Panc1 (cell line): ENCODE measurements at regions not wholly inside any gene's neighbourhood (a gene's known extent, or its start where the extent isn't known, plus 50 kb on each side); places are given as distances from the start of the nearest gene placed in this dataset.

ENCODE experiments used
- ATAC-seq: fragments of 200-7000 bp; cut with Tn5 transposase; 2 replicates; pipeline ENCODE4 v1.9.1; 2020; ENCODE audit warnings: mild to moderate bottlenecking, moderate library complexity
- BruUV-seq: library from RNA; stranded (reverse); fragments of 400-500 nt; replicated peaks from 2 replicates; lab custom pipeline; 2021; lab: Mats Ljungman, UMichigan
- CTCF ChIA-PET: fragments of 300-600 bp; sonication (Branson Sonifier 250); formaldehyde crosslinking; loops from one replicate; lab custom pipeline; 2022; ENCODE audit warnings: antibody characterized with exemption; lab: Charles Lee
- POLR2A ChIA-PET: fragments of 300-600 bp; sonication (Branson Sonifier 250); formaldehyde crosslinking; loops from one replicate; lab custom pipeline; 2022; ENCODE audit warnings: antibody characterized with exemption; lab: Charles Lee
- DNase-seq: peaks from one replicate; pipeline ENCODE4 v3.0.0-alpha.2; 2010; ENCODE audit warnings: low read depth, low spot score
- H3K27ac ChIP-seq: 2 replicates; pipeline ENCODE4 v1.5.1; 2011; ENCODE audit warnings: mild to moderate bottlenecking, low read length, inconsistent platforms
- H3K27me3 ChIP-seq: fragments of 200-500 bp; sonication (Bioruptor generic); 2 replicates; pipeline ENCODE4 v1.6.0; 2014; ENCODE audit warnings: low read length, inconsistent platforms; ENCODE audit not compliant: control insufficient read depth, insufficient read depth
- H3K36me3 ChIP-seq: fragments of 200-500 bp; sonication (Bioruptor generic); 2 replicates; pipeline ENCODE4 v1.5.1; 2014; ENCODE audit warnings: inconsistent platforms, mild to moderate bottlenecking, low read length, moderate library complexity; ENCODE audit not compliant: control insufficient read depth, insufficient read depth
- H3K4me1 ChIP-seq: 2 replicates; pipeline ENCODE4 v1.5.1; 2011; ENCODE audit warnings: inconsistent platforms, mild to moderate bottlenecking, low read length, moderate library complexity; ENCODE audit not compliant: control insufficient read depth, insufficient read depth
- H3K4me3 ChIP-seq, 2 experiments: 2 replicates each; pipeline ENCODE4 v1.5.1; 2011 to 2012; ENCODE audit warnings: low read depth in 2 of 2, low read length in 2 of 2, mild to moderate bottlenecking in 2 of 2, inconsistent platforms in 1 of 2, moderate library complexity in 1 of 2
- H3K9me3 ChIP-seq: fragments of 200-500 bp; sonication (Bioruptor generic); 2 replicates; pipeline ENCODE4 v1.5.1; 2014; ENCODE audit warnings: low read depth, mild to moderate bottlenecking, inconsistent platforms, low read length, moderate library complexity; ENCODE audit not compliant: control insufficient read depth, insufficient read depth
- POLR2AphosphoS5 ChIP-seq: IDR thresholded peaks from 2 replicates; pipeline ENCODE4 v1.6.1; 2012; ENCODE audit warnings: mild to moderate bottlenecking, low read depth, low read length, moderate library complexity
- SIN3A ChIP-seq: IDR thresholded peaks from 2 replicates; pipeline ENCODE4 v1.6.1; 2012; ENCODE audit warnings: low read depth, mild to moderate bottlenecking, low read length, moderate library complexity, borderline replicate concordance; ENCODE audit not compliant: insufficient read depth
- TCF7L2 ChIP-seq: IDR thresholded peaks from 2 replicates; pipeline ENCODE4 v1.6.1; 2011; ENCODE audit warnings: mild to moderate bottlenecking, low read depth, low read length, inconsistent platforms
- in situ Hi-C: cut with HindIII; loops from 2 replicates; pipeline ENCODE4 v1.10.0; 2016; ENCODE audit warnings: low sequenced_read_pairs, low pct_unique_long_range_greater_than_20kb
- intact Hi-C: fragments of 100-400 bp; cut with micrococcal nuclease; formaldehyde crosslinking; loops from one replicate; pipeline ENCODE4 v1.10.0; 2022; ENCODE audit not compliant: unreplicated experiment
- TF ChIP-seq, protein P1 (sequence below), 2 experiments: IDR thresholded peaks; 2 replicates each; pipeline ENCODE4 v1.6.1; 2011 to 2012; ENCODE audit warnings: low read depth in 2 of 2, control low read depth in 1 of 2, low read length in 1 of 2, mild to moderate bottlenecking in 1 of 2, moderate library complexity in 1 of 2; ENCODE audit not compliant: insufficient read depth in 1 of 2
- TF ChIP-seq, protein P2 (sequence below): fragments of 450-650 bp; IDR thresholded peaks from 2 replicates; pipeline ENCODE4 v1.5.1; 2017; ENCODE audit warnings: mild to moderate bottlenecking

- H3K9me3 ChIP-seq = no peaks in the 10 kb centered on the region
- intact Hi-C loops (no loop called here), in situ Hi-C loops (no loop called here)
- no peak overlapping the region for H3K4me3 ChIP-seq
- DNase-seq (no peak), ATAC-seq (no peak)
- peaks cover 2% of the 10 kb centered on the region; the same call in 1 of the 2 replicates for H3K27me3 ChIP-seq
- CTCF ChIA-PET = no interaction called here
- no peaks in the 10 kb centered on the region; the same call in 1 of the 2 replicates for H3K36me3 ChIP-seq
- TF ChIP-seq, protein P1, sequence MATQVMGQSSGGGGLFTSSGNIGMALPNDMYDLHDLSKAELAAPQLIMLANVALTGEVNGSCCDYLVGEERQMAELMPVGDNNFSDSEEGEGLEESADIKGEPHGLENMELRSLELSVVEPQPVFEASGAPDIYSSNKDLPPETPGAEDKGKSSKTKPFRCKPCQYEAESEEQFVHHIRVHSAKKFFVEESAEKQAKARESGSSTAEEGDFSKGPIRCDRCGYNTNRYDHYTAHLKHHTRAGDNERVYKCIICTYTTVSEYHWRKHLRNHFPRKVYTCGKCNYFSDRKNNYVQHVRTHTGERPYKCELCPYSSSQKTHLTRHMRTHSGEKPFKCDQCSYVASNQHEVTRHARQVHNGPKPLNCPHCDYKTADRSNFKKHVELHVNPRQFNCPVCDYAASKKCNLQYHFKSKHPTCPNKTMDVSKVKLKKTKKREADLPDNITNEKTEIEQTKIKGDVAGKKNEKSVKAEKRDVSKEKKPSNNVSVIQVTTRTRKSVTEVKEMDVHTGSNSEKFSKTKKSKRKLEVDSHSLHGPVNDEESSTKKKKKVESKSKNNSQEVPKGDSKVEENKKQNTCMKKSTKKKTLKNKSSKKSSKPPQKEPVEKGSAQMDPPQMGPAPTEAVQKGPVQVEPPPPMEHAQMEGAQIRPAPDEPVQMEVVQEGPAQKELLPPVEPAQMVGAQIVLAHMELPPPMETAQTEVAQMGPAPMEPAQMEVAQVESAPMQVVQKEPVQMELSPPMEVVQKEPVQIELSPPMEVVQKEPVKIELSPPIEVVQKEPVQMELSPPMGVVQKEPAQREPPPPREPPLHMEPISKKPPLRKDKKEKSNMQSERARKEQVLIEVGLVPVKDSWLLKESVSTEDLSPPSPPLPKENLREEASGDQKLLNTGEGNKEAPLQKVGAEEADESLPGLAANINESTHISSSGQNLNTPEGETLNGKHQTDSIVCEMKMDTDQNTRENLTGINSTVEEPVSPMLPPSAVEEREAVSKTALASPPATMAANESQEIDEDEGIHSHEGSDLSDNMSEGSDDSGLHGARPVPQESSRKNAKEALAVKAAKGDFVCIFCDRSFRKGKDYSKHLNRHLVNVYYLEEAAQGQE (IDR thresholded peaks at IDR 0.05; ENCODE audit: insufficient read depth in 1 of 2, low read depth in 2 of 2, low read length in 1 of 2) = no peak
- no peak for TF ChIP-seq POLR2AphosphoS5
- TF ChIP-seq, protein P2, sequence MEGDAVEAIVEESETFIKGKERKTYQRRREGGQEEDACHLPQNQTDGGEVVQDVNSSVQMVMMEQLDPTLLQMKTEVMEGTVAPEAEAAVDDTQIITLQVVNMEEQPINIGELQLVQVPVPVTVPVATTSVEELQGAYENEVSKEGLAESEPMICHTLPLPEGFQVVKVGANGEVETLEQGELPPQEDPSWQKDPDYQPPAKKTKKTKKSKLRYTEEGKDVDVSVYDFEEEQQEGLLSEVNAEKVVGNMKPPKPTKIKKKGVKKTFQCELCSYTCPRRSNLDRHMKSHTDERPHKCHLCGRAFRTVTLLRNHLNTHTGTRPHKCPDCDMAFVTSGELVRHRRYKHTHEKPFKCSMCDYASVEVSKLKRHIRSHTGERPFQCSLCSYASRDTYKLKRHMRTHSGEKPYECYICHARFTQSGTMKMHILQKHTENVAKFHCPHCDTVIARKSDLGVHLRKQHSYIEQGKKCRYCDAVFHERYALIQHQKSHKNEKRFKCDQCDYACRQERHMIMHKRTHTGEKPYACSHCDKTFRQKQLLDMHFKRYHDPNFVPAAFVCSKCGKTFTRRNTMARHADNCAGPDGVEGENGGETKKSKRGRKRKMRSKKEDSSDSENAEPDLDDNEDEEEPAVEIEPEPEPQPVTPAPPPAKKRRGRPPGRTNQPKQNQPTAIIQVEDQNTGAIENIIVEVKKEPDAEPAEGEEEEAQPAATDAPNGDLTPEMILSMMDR = no peak
- no peak for TF ChIP-seq SIN3A
- no peak for TF ChIP-seq TCF7L2
- POLR2A ChIA-PET = no interaction called here
- no TSS peak for BruUV-seq
- no peak overlapping the region for H3K27ac ChIP-seq
- no peaks in the 10 kb centered on the region for H3K4me1 ChIP-seq
Measured at GRCh38 chr5:50978924-50979323, 312.5 kb downstream of the PARP8 start.

DNA sequence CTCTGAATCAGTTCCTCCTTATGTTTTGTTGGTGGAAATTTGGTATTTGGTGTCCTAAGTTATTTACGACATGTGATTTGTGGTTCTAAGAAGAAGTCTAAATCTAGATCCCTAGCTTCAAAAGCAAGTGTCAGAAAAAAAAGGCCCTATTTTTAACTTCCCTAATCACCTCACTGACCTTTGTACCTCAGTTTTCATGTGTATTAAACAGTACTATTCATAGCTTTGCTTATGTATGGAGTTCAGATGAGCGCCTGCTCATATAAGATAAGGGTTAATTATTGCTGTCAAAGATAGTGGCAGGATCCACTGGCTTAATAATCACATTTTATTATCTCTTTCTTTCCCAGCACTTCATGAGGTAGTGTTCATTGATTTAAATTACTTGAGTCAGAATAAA lies 318.2 kb downstream of the PARP8 start:
- Histone ChIP-seq H3K27me3 (no peaks in the 10 kb centered on the region), H3K4me1 (no peaks in the 10 kb centered on the region), H3K27ac (no peak overlapping the region), H3K9me3 (no peaks in the 10 kb centered on the region), H3K4me3 (no peak overlapping the region), H3K36me3 (no peaks in the 10 kb centered on the region; the same call in 1 of the 2 replicates)
- intact Hi-C loops (no loop called here), in situ Hi-C loops (no loop called here)
- no TSS peak for BruUV-seq
- no peak for ATAC-seq
- TF ChIP-seq POLR2AphosphoS5 (no peak), TCF7L2 (no peak), SIN3A (no peak)
- TF ChIP-seq, protein P2 = no peak
- TF ChIP-seq, protein P1 (IDR thresholded peaks at IDR 0.05; ENCODE audit: insufficient read depth in 1 of 2, low read depth in 2 of 2, low read length in 1 of 2) = no peak
- CTCF ChIA-PET = no interaction called here
- POLR2A ChIA-PET = interaction anchor here (0.6 kb wide), 1 partner anchor 10 kb away, joined by 3 read pairs; no protein-coding TSS in a partner anchor
- no peak for DNase-seq
